GM18951 (cell line): ENCODE measurements at regions not wholly inside any gene's neighbourhood (a gene's known extent, or its start where the extent isn't known, plus 50 kb on each side); places are given as distances from the start of the nearest gene placed in this dataset.
"Not testable (repeated sequence)": the region's sequence is repeated elsewhere in the genome, so short reads cannot be mapped to it uniquely, and the experiment has no call there.

Experiments
- POLR2A ChIP-seq: IDR thresholded peaks from 4 replicates; pipeline ENCODE4 v1.6.1; 2011; ENCODE audit warnings: mild to moderate bottlenecking; ENCODE audit not compliant: insufficient read length, insufficient read depth; ENCODE audit errors: extremely low read depth
- in situ Hi-C: fragments of 300-500 bp; cut with MboI; formaldehyde crosslinking; loops from one replicate; pipeline ENCODE4 v1.12.0; 2022; ENCODE audit warnings: low sequenced_read_pairs, mixed read lengths, inconsistent platforms; ENCODE audit not compliant: unreplicated experiment

DNA sequence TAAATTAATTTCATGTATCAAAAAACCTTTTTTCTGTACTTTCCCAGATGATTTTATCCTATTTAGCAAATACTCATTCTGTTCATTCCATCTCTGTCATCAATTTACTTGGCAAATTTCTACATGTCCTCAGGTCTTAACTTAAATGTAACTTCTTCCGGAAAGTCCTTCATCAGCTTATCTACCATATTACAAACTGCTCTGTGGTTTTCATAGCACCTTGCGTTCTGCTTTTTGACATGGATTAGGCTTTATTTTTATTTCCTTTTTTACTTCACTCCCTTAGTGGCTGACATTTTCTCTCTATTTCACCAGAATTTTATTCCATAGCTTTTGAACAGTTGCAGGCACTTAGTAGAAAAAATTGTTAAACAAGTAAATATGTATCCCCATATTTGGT is 1040.8 kb downstream of the TAF11L14 start:
- in situ Hi-C loops = no loop called here
- no peak for TF ChIP-seq POLR2A

DNA sequence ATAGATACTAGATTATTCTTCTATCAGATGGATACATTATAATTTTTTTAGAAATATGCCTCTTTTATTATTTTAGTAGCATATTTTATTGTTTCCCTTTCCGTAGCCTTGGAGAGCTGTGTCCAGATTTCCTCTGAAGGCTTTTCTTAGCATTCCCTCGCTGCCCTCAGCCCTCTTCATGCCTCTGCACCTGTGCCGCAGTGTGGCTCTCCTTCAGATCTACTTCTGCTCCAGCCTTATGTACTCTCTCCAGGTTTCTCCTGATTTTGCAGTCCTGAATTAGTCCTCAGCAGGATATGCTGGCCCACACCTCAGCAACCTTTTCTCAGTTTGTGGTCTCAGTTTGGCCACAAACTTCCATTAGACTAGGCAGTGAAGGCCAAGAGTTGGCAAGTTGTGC is 1052.0 kb downstream of the TAF11L14 start:
- in situ Hi-C loops = no loop called here
- no peak for TF ChIP-seq POLR2A

DNA sequence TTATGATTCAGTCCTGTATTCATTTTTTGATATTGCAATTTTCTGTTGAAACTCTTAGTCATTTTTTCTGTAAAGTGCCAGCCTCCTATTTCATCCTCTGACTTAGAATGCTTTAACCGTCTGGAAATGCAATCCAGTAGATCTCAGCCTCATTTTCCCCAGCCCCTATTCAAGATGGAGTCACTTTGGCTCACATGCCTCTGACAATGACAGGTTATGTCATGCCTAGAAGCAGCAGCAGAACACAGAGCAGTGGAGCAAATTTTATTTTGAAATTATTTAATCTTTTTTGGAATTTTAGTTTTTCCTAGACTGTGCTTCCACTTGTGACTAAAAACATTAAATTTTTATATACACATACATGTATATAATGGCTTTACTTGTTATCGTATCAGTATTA is 1053.2 kb downstream of the TAF11L14 start:
- in situ Hi-C loops = no loop called here
- TF ChIP-seq POLR2A = no peak

DNA sequence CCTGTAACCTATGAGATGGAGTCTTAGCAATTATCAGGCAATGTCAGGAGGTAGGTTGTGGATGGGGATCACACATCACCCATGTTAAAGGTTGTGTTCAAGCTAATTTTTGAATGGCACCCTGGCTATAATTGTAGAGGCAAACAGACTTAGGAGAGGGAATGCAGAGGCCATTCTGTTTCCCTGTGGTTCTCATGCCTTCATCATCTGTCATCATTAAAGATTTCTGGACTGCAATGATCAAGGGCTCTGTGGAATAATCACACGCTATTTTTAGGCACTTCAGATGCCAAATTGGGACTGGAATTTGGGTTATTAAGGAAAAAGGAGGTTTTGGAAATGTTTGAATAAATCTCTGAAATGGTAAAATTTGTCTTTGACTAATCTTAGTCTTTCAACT is 1065.4 kb downstream of the TAF11L14 start:
- no peak for TF ChIP-seq POLR2A
- in situ Hi-C loops = no loop called here

DNA sequence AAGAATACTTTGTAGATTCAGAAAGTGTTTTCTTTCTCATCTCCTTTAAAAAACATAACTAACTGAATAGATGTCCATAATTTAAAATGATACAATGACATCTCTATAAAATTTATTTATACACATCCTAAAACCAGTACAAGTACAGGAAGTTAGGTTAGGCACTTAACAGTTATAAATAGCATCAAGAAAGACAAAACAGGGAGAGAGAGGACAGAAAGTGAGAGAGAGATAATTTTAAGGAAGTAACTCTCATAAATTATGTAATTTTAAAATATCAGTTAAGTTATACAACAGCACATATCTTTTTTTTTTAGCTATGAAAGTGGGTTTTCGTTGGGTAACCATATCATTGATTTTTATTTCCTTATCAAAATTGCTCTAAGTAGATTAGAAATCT is 1068.6 kb downstream of the TAF11L14 start:
- in situ Hi-C loops = no loop called here
- no peak for TF ChIP-seq POLR2A

DNA sequence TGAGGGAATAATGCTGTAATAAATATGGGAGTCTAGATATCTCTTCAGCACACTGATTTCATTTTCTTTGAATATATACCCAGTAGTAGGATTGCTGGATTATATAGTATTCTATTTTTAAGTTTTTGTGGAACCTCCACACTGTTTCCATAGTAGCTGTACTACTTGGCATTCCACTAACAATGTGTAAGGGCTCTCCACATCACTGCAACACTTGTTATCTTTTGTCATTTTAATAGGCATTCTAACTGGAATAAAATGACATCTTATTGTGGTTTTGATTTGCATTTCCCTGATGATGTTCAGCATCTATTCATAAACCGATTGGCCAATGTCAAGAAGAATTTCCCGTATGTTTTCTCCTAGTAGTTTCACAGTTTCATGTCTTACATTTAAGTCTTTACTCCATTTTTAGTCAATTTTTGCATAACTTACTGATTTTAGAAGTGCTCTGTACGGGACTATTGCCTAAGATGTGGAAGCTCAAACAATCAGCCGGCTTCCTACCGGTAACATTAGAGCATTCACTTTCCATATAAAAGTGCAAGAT is 1078.8 kb downstream of the TAF11L14 start:
- in situ Hi-C loops = no loop called here
- no peak for TF ChIP-seq POLR2A

DNA sequence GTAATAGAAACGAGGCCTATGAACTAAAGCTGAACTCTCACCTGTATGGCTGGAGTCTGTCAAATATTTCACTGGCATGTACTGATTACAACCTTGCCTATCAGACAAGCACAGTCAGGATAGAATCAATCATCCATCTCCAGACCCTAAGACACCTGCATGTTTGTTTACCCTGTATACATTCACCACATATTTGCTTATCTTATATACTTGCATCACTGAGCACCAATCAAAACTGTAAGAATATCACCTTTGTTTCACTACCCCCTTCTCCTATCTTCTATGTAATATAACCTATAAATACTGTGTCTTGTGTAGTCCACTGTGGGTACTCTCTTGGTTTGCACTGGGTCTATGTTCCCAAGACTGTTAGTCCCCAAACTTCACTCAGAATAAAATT is 1085.7 kb downstream of the TAF11L14 start:
- in situ Hi-C loops = no loop called here
- no peak for TF ChIP-seq POLR2A

DNA sequence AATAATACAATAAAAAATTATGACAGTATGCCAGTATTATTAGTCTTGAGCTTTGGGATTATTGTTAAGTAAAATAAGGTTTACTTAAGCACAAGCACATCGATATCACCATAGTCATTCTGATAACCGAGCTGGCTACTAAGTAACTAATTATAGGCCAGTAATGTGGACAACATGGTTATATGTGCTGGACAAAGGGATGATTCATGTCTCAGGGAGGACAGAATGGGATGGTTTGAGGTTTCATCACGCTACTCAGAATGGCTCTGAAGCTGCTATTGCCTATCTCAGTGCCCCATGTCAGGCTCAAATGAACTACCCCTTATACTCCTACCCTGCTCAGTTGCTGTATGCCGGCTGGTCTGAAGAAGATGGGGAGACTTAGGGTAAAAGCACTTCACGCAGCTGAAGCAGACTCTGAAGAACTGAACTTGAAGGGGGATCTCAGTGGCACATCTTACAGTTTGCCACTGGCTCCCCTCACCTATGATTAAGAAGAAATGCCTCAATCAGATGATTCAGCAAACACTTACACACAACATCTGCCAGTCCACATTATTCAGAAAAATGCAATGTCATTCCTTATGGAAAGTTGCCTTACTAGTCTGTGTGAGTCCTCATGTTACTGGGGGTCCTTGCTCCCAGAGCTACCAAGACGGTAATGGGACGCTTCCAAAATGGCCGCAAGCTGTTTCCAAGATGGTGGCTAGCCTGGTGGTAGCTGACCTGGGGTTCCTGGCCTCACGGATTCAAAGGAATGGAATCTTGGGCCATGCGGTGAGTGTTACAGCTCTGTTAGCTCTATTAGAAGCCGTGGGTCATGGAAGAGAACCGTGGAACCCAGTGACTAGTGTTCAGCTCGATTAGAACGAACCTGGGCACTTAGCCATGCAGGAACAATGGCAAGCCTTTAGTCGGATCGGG is 1098.6 kb downstream of the TAF11L14 start:
- no peak for TF ChIP-seq POLR2A
- in situ Hi-C loops = no loop called here

DNA sequence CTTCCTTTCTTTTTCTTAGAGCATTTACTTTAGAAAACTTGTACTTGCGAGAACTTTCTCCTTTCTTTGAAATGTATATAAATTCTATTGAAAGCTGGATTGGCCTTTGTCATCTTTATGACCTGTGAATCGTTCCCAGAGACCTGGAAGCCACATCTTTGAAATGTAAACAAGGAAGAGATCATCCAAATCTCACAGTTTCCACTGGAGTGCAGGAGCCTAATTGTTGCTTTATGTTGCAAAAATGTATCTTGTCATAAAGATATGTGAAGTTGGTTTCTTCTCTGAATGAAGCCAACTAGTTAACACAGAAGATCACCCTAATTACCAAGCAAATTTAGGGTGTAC is 1101.8 kb downstream of the TAF11L14 start:
- in situ Hi-C loops = no loop called here
- TF ChIP-seq POLR2A = no peak

DNA sequence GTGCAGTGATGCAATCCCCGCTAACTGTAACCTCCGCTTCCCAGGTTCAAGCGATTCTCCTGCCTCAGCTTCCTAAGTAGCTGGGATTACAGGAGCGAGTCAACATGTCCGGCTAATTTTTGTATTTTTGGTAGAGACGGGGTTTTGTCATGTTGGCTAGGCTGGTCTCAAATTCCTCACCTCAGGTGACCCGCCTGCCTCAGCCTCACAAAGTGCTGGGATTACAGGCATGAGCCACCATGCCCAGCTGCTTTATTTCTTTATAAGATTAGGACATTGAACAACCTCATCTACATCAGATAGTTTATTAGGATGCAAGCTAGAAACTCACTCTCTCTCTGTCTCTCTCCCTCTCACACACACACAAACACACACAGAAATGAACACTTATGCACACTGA is 1102.5 kb downstream of the TAF11L14 start:
- in situ Hi-C loops = not testable (repeated sequence)

DNA sequence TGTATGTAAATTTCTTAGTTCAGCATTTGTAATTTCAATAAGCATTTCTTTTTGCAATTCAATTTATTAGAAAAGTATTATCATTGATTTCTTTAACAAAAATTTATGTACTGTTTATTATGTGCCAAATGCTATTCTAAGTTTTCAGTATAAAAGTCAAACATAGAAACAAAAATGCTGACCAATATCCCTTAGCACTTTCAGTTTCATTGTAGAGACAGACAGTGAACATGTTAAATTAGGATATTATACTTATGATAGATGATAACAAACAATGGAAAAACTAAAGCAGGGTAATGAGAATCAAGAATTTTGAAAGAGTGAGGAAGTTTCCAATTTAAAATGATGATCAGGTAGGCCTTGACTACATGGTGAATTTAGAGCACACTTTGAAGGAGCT is 1106.0 kb downstream of the TAF11L14 start:
- no peak for TF ChIP-seq POLR2A
- in situ Hi-C loops = no loop called here

DNA sequence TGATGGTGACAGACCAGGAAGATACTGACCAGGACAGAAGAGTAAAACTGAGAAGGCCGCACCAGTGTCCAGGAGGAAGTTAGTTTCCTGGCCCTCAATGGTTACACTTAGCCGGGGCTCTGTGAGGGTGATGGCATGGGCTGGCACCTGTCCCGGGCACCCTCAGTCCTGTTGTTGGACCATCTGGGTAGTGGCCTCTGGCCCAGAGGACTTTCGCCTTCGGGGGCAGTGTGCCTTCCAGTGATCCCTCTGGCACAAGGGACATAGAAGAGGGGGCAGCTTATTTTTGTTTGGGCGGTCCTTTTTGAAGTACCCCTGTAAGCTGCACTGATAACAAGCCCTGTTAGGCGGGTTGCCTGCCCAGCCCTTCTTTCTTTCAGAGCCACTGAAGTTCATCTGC is 1108.6 kb downstream of the TAF11L14 start:
- TF ChIP-seq POLR2A = no peak
- in situ Hi-C loops = no loop called here

DNA sequence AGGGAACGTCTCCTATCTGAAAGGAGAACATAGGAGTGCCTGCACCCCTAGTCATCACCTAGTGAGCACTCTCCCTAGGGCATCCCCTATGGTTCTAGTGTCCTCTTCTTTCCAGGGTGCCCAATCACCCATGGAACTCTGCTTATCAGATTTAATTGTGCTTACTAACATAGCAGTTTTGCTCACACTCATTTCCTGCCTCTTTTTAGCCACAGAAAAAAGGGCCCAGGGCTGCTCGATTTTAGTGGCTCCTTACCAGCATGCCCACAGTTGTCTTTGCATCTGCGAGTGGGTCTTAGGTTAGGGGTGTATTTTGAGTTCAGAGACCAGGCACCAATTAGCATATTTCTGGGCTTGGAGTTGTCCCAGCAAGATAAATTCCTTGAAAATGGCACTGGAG is 1110.2 kb downstream of the TAF11L14 start:
- in situ Hi-C loops = no loop called here

More for the DNA sequence above, 1110.2 kb downstream of the TAF11L14 start:
- no peak for TF ChIP-seq POLR2A
